K562 (cell line): ENCODE measurements at regions not wholly inside any gene's neighbourhood (a gene's known extent, or its start where the extent isn't known, plus 50 kb on each side); places are given as distances from the start of the nearest gene placed in this dataset.

Source experiments
- ATAC-seq: fragments of 200-7000 bp; cut with Tn5 transposase; 3 replicates; pipeline ENCODE4 v1.9.1; 2020; ENCODE audit warnings: moderate library complexity
- BruUV-seq: library from RNA; stranded (reverse); fragments of 400-500 nt; replicated peaks from 2 replicates; lab custom pipeline; 2021; lab: Mats Ljungman, UMichigan
- CTCF ChIA-PET: fragments of 300-600 bp; formaldehyde crosslinking; extraction: SDS; loops from one replicate; lab custom pipeline; 2021; ENCODE audit warnings: low intra/inter-chr PET ratio; lab: Yijun Ruan, JAX
- POLR2A ChIA-PET: fragments of 300-600, 350-650 bp; sonication (Branson Sonifier 250); formaldehyde crosslinking; extraction: SDS; loops from one replicate; lab custom pipeline; 2021; ENCODE audit warnings: antibody characterized with exemption, inconsistent platforms; lab: Yijun Ruan, JAX
- DNase-seq, 4 experiments: peaks; one replicate each; pipeline versions ENCODE4 v3.0.0 to v3.0.0-alpha.2; 2011 to 2018; ENCODE audit warnings: low spot score in 3 of 4, mixed read lengths in 3 of 4; ENCODE audit errors: extremely low read depth in 1 of 4
- FAIRE-seq: peaks from 2 replicates; lab custom pipeline; 2011; peaks lifted over from hg19 to GRCh38; lab: Jason Lieb, UNC
- H2AFZ ChIP-seq: 2 replicates; pipeline ENCODE4 v1.6.0; 2011; ENCODE audit warnings: low read depth, low read length, control low read depth, inconsistent platforms
- H3K27ac ChIP-seq: fragments of 200-600 bp; 3 replicates; pipeline ENCODE4 v1.8.0; 2011; ENCODE audit warnings: low read depth, mild to moderate bottlenecking, control low read depth, inconsistent platforms, low read length, moderate library complexity, mixed read lengths; ENCODE audit errors: extremely low read depth
- H3K27me3 ChIP-seq, 2 experiments: fragments of 300-600 bp in 1 of 2; 2 replicates in 1 of 2; 3 replicates in 1 of 2; pipeline versions ENCODE4 v1.6.0 to v1.8.0; 2011; ENCODE audit warnings: inconsistent platforms in 2 of 2, low read length in 2 of 2, mild to moderate bottlenecking in 1 of 2, mixed read lengths in 1 of 2, moderate library complexity in 1 of 2; ENCODE audit not compliant: control insufficient read depth in 2 of 2, insufficient read depth in 2 of 2
- H3K36me3 ChIP-seq: fragments of 300-600 bp; 3 replicates; pipeline ENCODE4 v1.8.0; 2011; ENCODE audit warnings: mild to moderate bottlenecking, low read length, inconsistent platforms; ENCODE audit not compliant: control insufficient read depth, insufficient read depth
- H3K4me1 ChIP-seq, 2 experiments: fragments of 200-600 bp in 1 of 2; replicated peaks in 1 of 2; 2 replicates in 1 of 2; 3 replicates in 1 of 2; pipeline versions ENCODE4 v1.5.1 to v1.8.0; 2011; ENCODE audit warnings: inconsistent platforms in 2 of 2, low read length in 2 of 2, mild to moderate bottlenecking in 1 of 2, mixed read lengths in 1 of 2, moderate library complexity in 1 of 2; ENCODE audit not compliant: control insufficient read depth in 2 of 2, insufficient read depth in 2 of 2
- H3K4me2 ChIP-seq: 2 replicates; pipeline ENCODE4 v1.6.1; 2011; ENCODE audit warnings: low read length, control low read depth, inconsistent platforms, mixed read lengths; ENCODE audit not compliant: insufficient read depth
- H3K4me3 ChIP-seq: fragments of 200-600 bp; sonication (generic), shearing (Covaris generic); 2 replicates; pipeline ENCODE4 v1.5.1; 2016; ENCODE audit warnings: control low read depth, inconsistent platforms
- H3K79me2 ChIP-seq: fragments of 200-600 bp; 3 replicates; pipeline ENCODE4 v1.8.0; 2011; ENCODE audit warnings: low read length, inconsistent platforms; ENCODE audit not compliant: control insufficient read depth, insufficient read depth
- H3K9ac ChIP-seq, 2 experiments: 2 replicates each; pipeline versions ENCODE4 v1.6.0 to v1.6.1; 2011; ENCODE audit warnings: low read depth in 2 of 2, low read length in 2 of 2, control low read depth in 1 of 2, inconsistent platforms in 1 of 2, mild to moderate bottlenecking in 1 of 2, mixed read lengths in 1 of 2; ENCODE audit not compliant: insufficient read depth in 1 of 2
- H3K9me1 ChIP-seq: one replicate; pipeline ENCODE4 v1.6.0; 2011; ENCODE audit warnings: inconsistent platforms, mild to moderate bottlenecking, low read length, moderate library complexity; ENCODE audit not compliant: control insufficient read depth, insufficient read depth
- H3K9me3 ChIP-seq: replicated peaks from 2 replicates; pipeline ENCODE4 v1.5.1; 2011; ENCODE audit warnings: low read depth, low read length, inconsistent platforms; ENCODE audit not compliant: control insufficient read depth, insufficient read depth
- H4K20me1 ChIP-seq: replicated peaks from 2 replicates; pipeline ENCODE4 v1.6.1; 2011; ENCODE audit warnings: low read length, inconsistent platforms, mixed read lengths; ENCODE audit not compliant: control insufficient read depth, insufficient read depth
- CTBP1 ChIP-seq: fragments of 450-650 bp; IDR thresholded peaks from 2 replicates; pipeline ENCODE4 v1.6.1; 2016; ENCODE audit warnings: borderline replicate concordance
- DACH1 ChIP-seq: fragments of 450-650 bp; IDR thresholded peaks from 2 replicates; pipeline ENCODE4 v1.6.1; 2018; ENCODE audit not compliant: partially characterized antibody
- HNRNPL ChIP-seq: fragments of 200-400 bp; formaldehyde crosslinking; IDR thresholded peaks from 2 replicates; pipeline ENCODE4 v1.6.1; 2017; ENCODE audit warnings: low read depth, mild to moderate bottlenecking, low read length
- KDM1A ChIP-seq, 2 experiments: fragments of 450-650 bp; IDR thresholded peaks; 2 replicates each; pipeline ENCODE4 v1.6.1; 2016; ENCODE audit warnings: mild to moderate bottlenecking in 2 of 2
- PURB ChIP-seq: sonication (generic); formaldehyde crosslinking; IDR thresholded peaks from 2 replicates; pipeline ENCODE4 v1.9.0; 2021; ENCODE audit warnings: low read depth, mild to moderate bottlenecking, missing genetic modification reagents
- U2AF2 ChIP-seq: fragments of 200-400 bp; formaldehyde crosslinking; optimal IDR thresholded peaks from 2 replicates; pipeline ENCODE3; 2017; ENCODE audit warnings: low read depth, mild to moderate bottlenecking, low read length
- ZNF143 ChIP-seq: sonication (generic); formaldehyde crosslinking; IDR thresholded peaks from 2 replicates; pipeline ENCODE4 v1.9.0; 2022; ENCODE audit warnings: mild to moderate bottlenecking, missing genetic modification reagents
- ZNF444 ChIP-seq: fragments of 250-450 bp; sonication (Bioruptor Pico); IDR thresholded peaks from 2 replicates; pipeline ENCODE4 v1.4.0; 2020; ENCODE audit warnings: mild to moderate bottlenecking, moderate library complexity
- ZNF644 ChIP-seq: fragments of 200-800 bp; sonication (Bioruptor generic); IDR thresholded peaks from 2 replicates; pipeline ENCODE4 v1.6.1; 2016; ENCODE audit warnings: low read depth, missing genetic modification characterization, missing compliant biosample characterization
- ZNF699 ChIP-seq: fragments of 250-450 bp; sonication (Bioruptor Pico); IDR thresholded peaks from 2 replicates; pipeline ENCODE4 v1.8.0; 2021; ENCODE audit warnings: mild to moderate bottlenecking, moderate library complexity; ENCODE audit not compliant: insufficient replicate concordance
- ZNF75A ChIP-seq: fragments of 450-650 bp; formaldehyde crosslinking; IDR thresholded peaks from 2 replicates; pipeline ENCODE4 v1.4.0; 2020; ENCODE audit warnings: mild to moderate bottlenecking
- WGBS: fragments of 100-300 bp; shearing (Covaris generic); methylation state at CpG from one replicate; pipeline ENCODE4 v1.1.6; 2016; ENCODE audit warnings: low coverage, mixed read lengths; ENCODE audit not compliant: insufficient coverage; ENCODE audit errors: missing lambda C conversion rate; 5-methylcytosine and 5-hydroxymethylcytosine counted together
- in situ Hi-C: fragments of 300-500 bp; cut with MboI; formaldehyde crosslinking; loops from 4 replicates; pipeline ENCODE4 v1.15.0; 2018; ENCODE audit warnings: inconsistent platforms, mixed read lengths
- intact Hi-C: fragments of 100-400 bp; cut with micrococcal nuclease; formaldehyde crosslinking; loops from 2 replicates; pipeline ENCODE4 v1.14.2; 2022

DNA sequence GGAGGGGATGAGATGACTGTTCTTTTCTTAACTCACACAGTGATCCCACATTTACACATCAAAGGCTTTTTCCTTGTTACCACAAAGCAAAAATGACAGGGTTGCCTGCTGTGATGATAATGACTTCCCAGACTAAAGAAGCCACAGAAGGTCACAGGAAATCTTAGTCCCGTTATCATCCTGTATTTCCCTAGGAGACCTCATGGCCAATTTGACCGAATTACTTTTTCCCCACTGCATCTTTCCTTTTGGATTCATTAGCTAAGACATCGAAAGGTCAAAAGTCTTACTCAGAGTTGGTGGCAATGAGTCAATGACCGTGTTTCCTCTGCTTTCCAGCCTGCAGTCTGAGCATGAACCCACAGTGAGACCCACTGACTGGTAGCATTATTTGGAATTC lies 130.1 kb upstream of the INHBA start:
- CTCF ChIA-PET: no interaction called here
- ATAC-seq (no peak), DNase-seq (no peak), FAIRE-seq (no peak)
- in situ Hi-C loops (no loop called here), intact Hi-C loops (no loop called here)
- no peak overlapping the region for H2AFZ ChIP-seq
- 3% methylated on average over 4 of the region's 4 CpGs for WGBS
- H3K27me3 ChIP-seq: no peaks in the 10 kb centered on the region
- no peaks in the 10 kb centered on the region for H3K36me3 ChIP-seq
- H3K9ac ChIP-seq: no peak overlapping the region
- H3K4me1 ChIP-seq: no peaks in the 10 kb centered on the region
- BruUV-seq: no TSS peak
- H4K20me1 ChIP-seq: no peaks in the 10 kb centered on the region
- TF ChIP-seq HNRNPL (no peak), DACH1 (no peak)
- POLR2A ChIA-PET: no interaction called here
- H3K27ac ChIP-seq: no peak overlapping the region
- no peak overlapping the region for H3K4me2 ChIP-seq
- H3K9me3 ChIP-seq: no peaks in the 10 kb centered on the region
- H3K79me2 ChIP-seq: no peaks in the 10 kb centered on the region
- H3K9me1 ChIP-seq: no peaks in the 10 kb centered on the region
- H3K4me3 ChIP-seq: no peak overlapping the region

DNA sequence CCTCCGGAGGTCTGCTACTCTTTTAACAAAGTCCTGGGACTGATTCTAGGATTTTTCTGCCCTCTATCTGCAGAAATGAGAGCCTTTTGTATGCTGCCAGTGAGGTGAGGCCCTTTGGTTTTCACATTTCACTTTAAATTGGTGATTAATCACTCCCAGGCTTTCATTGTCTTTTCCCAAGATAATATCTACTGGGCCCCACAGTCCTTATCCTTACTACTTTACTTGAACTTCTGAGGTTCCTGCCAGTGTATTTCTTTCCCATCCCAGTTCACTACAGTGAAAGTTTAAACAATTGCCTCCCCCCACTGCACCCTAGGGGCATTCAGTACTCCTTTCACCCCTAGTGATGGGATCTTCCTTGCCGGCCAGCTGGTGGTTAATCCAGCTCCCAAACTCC lies 127.4 kb upstream of the INHBA start:
- no peaks in the 10 kb centered on the region for H3K36me3 ChIP-seq
- no peaks in the 10 kb centered on the region for H3K9me3 ChIP-seq
- no peaks in the 10 kb centered on the region for H3K79me2 ChIP-seq
- ChIA-PET POLR2A (no interaction called here), CTCF (no interaction called here)
- H3K4me2 ChIP-seq: no peak overlapping the region
- FAIRE-seq (no peak), ATAC-seq (no peak), DNase-seq (no peak)
- intact Hi-C loops: no loop called here
- H2AFZ ChIP-seq: no peak overlapping the region
- in situ Hi-C loops: no loop called here
- TF ChIP-seq ZNF444 (CRISPR knock-in tag) (no peak), KDM1A (IDR thresholded peaks at IDR 0.05) (no peak), ZNF75A (CRISPR knock-in tag) (no peak), U2AF2 (no peak), ZNF644 (tag) (no peak), ZNF143 (CRISPR knock-in tag) (no peak), CTBP1 (no peak), PURB (CRISPR knock-in tag) (no peak), ZNF699 (CRISPR knock-in tag) (no peak)
- H3K9ac ChIP-seq: no peak overlapping the region
- H4K20me1 ChIP-seq: no peaks in the 10 kb centered on the region
- no TSS peak for BruUV-seq
- H3K4me3 ChIP-seq: no peak overlapping the region
- no peaks in the 10 kb centered on the region for H3K9me1 ChIP-seq
- WGBS: 0% methylated on average over 2 of the region's 2 CpGs
- no peaks in the 10 kb centered on the region for H3K27me3 ChIP-seq
- no peaks in the 10 kb centered on the region for H3K4me1 ChIP-seq
- H3K27ac ChIP-seq: no peak overlapping the region
